ENCODE measurements at regions not wholly inside any gene's neighbourhood (a gene's known extent, or its start where the extent isn't known, plus 50 kb on each side); places are given as distances from the start of the nearest gene placed in this dataset.

GRCh38 chr16:73215678-73216377, 167.9 kb upstream of the ZFHX3 start (continued):
- TF ChIP-seq REST (IDR thresholded peaks at IDR 0.05; ENCODE audit: low read depth): no peak
- no peak for TF ChIP-seq CEBPB (IDR thresholded peaks at IDR 0.05; ENCODE audit: low read depth)

- Histone ChIP-seq H3K4me3 (replicated peaks in 1 of 2; ENCODE audit: low read depth in 1 of 2, low read length in 2 of 2) (no peak overlapping the region), H3K27ac (ENCODE audit: low read depth, low read length) (no peak overlapping the region), H3K9me2 (ENCODE audit: insufficient read depth) (no peaks in the 10 kb centered on the region), H3K79me2 (ENCODE audit: insufficient read depth, low read length) (no peaks in the 10 kb centered on the region), H3K9ac (ENCODE audit: low read length) (no peak overlapping the region), H3K4me1 (ENCODE audit: control insufficient read depth in 1 of 2, insufficient read depth in 2 of 2, low read length in 2 of 2) (no peaks in the 10 kb centered on the region), H3K27me3 (ENCODE audit: insufficient read depth, low read length) (no peaks in the 10 kb centered on the region), H3K9me3 (ENCODE audit: control insufficient read depth in 1 of 2, insufficient read depth in 1 of 2, low read depth in 1 of 2, low read length in 2 of 2) (peaks cover 0 to 12% of the 10 kb centered on the region in 2 experiments; a peak in 1 of 4 replicates), H4K20me1 (ENCODE audit: insufficient read depth) (no peaks in the 10 kb centered on the region), H2AFZ (ENCODE audit: low read depth, low read length, poor library complexity, severe bottlenecking) (no peak overlapping the region), H3K36me3 (ENCODE audit: control insufficient read depth in 1 of 2, insufficient read depth in 2 of 2, low read length in 2 of 2) (no peaks in the 10 kb centered on the region), H3K4me2 (ENCODE audit: low read length) (no peak overlapping the region)
- ChIA-PET CTCF (no interaction called here), POLR2A (no interaction called here), RAD21 (ENCODE audit: low non-redundant PET in 1 of 2, low total read pairs in 2 of 2, uncharacterized antibody in 2 of 2, unreplicated experiment in 2 of 2) (no interaction called here)
- ATAC-seq (no peak), DNase-seq (ENCODE audit: low read depth, low spot score) (no peak)
- intact Hi-C loops (cut with micrococcal nuclease): no loop called here
- BruUV-seq (replicated peaks): no TSS peak
- TF ChIP-seq ZNF274 (IDR thresholded peaks at IDR 0.05; ENCODE audit: low read depth, low read length) (no peak), SIN3A (IDR thresholded peaks at IDR 0.05; ENCODE audit: low read depth) (no peak), EZH2phosphoT487 (IDR thresholded peaks at IDR 0.05; ENCODE audit: borderline replicate concordance) (no peak), REST (IDR thresholded peaks at IDR 0.05; ENCODE audit: low read depth) (no peak), ELF1 (IDR thresholded peaks at IDR 0.05; ENCODE audit: borderline replicate concordance, low read depth) (no peak), SP1 (IDR thresholded peaks at IDR 0.05; ENCODE audit: low read depth) (no peak), MAX (IDR thresholded peaks at IDR 0.05) (no peak), POLR2AphosphoS5 (IDR thresholded peaks at IDR 0.05; ENCODE audit: low read depth, low read length) (no peak), TCF7L2 (IDR thresholded peaks at IDR 0.05; ENCODE audit: borderline replicate concordance, extremely low read depth, insufficient read depth, insufficient read length) (no peak), ZBTB33 (IDR thresholded peaks at IDR 0.05; ENCODE audit: extremely low read depth, insufficient replicate concordance, low read length) (no peak), SRF (IDR thresholded peaks at IDR 0.05; ENCODE audit: low read depth) (no peak)
These were observed 167.1 kb upstream of the ZFHX3 start for GRCh38 chr16:73214825-73215677.
